ENCODE measurements at regions not wholly inside any gene's neighbourhood (a gene's known extent, or its start where the extent isn't known, plus 50 kb on each side); places are given as distances from the start of the nearest gene placed in this dataset.

GRCh38 chr2:59886759-59887158 lies 666.7 kb downstream of the BCL11A start:
- Mint-ChIP-seq H3K27me3 (no peaks in the 10 kb centered on the region), H3K9me3 (no peaks in the 10 kb centered on the region), H3K4me3 (peak overlapping the region; percentile 14), H3K36me3 (ENCODE audit: low read depth) (no peaks in the 10 kb centered on the region), H3K27ac (peak overlapping the region; percentile 77), H3K4me1 (ENCODE audit: low read depth) (peaks cover 54% of the 10 kb centered on the region)
- H3K4me1 ChIP-seq (ENCODE audit: insufficient read depth, low read length): peaks cover 19% of the 10 kb centered on the region
- ATAC-seq (ENCODE audit: poor library complexity): no peak
- no peaks in the 10 kb centered on the region for H3K9me3 ChIP-seq (ENCODE audit: control insufficient read depth in 1 of 2, insufficient read depth in 1 of 2, low read length in 2 of 2)
- intact Hi-C loops (cut with DNase I, micrococcal nuclease): loop anchor here in 1 of 2 experiments (5.0 kb wide), 1 partner anchor 671 kb away; no protein-coding TSS in a partner anchor
- no peak for TF ChIP-seq CTCF (IDR thresholded peaks at IDR 0.05)
- H3K4me3 ChIP-seq (ENCODE audit: low read length): no peak overlapping the region
- POLR2A ChIA-PET: no interaction called here
- H3K27me3 ChIP-seq (ENCODE audit: control insufficient read depth in 1 of 2, insufficient read depth in 2 of 2, low read length in 2 of 2): no peaks in the 10 kb centered on the region
- CTCF ChIA-PET: no interaction called here
- DNase-seq: peak in 1 of 14 experiments; percentile 6
- H3K27ac ChIP-seq (ENCODE audit: low read depth in 1 of 2, low read length in 2 of 2): no peak overlapping the region
- H3K36me3 ChIP-seq (ENCODE audit: insufficient read depth, low read length): no peaks in the 10 kb centered on the region

- DNase-seq (peak in 6 of 14 experiments; percentile 5 to 57 (median 28)), ATAC-seq (ENCODE audit: poor library complexity) (peak; percentile 51)
- peaks cover 47% of the 10 kb centered on the region for H3K4me1 Mint-ChIP-seq (ENCODE audit: low read depth)
- ChIA-PET CTCF (no interaction called here), POLR2A (no interaction called here)
- H3K27ac Mint-ChIP-seq: peak overlapping the region; percentile 77
- H3K9me3 Mint-ChIP-seq: no peaks in the 10 kb centered on the region
- intact Hi-C loops (cut with DNase I, micrococcal nuclease): loop anchor here in 1 of 2 experiments (5.0 kb wide), 1 partner anchor 672 kb away; no protein-coding TSS in a partner anchor
- Histone ChIP-seq H3K36me3 (ENCODE audit: insufficient read depth, low read length) (no peaks in the 10 kb centered on the region), H3K9me3 (ENCODE audit: control insufficient read depth in 1 of 2, insufficient read depth in 1 of 2, low read length in 2 of 2) (no peaks in the 10 kb centered on the region), H3K4me3 (ENCODE audit: low read length) (no peak overlapping the region), H3K27ac (ENCODE audit: low read depth in 1 of 2, low read length in 2 of 2) (no peak overlapping the region), H3K27me3 (ENCODE audit: control insufficient read depth in 1 of 2, insufficient read depth in 2 of 2, low read length in 2 of 2) (no peaks in the 10 kb centered on the region), H3K4me1 (ENCODE audit: insufficient read depth, low read length) (peaks cover 19% of the 10 kb centered on the region)
- H3K4me3 Mint-ChIP-seq: peak overlapping the region; percentile 14
- H3K27me3 Mint-ChIP-seq: no peaks in the 10 kb centered on the region
- H3K36me3 Mint-ChIP-seq (ENCODE audit: low read depth): no peaks in the 10 kb centered on the region
- TF ChIP-seq CTCF (IDR thresholded peaks at IDR 0.05): no peak
Observed at GRCh38 chr2:59885541-59885940, 667.9 kb downstream of the BCL11A start.

GRCh38 chr2:59884166-59884565 lies 669.3 kb downstream of the BCL11A start:
- no peaks in the 10 kb centered on the region for H3K9me3 Mint-ChIP-seq
- no peaks in the 10 kb centered on the region for H3K9me3 ChIP-seq (ENCODE audit: control insufficient read depth in 1 of 2, insufficient read depth in 1 of 2, low read length in 2 of 2)
- CTCF ChIA-PET: no interaction called here
- peaks cover 19% of the 10 kb centered on the region for H3K4me1 ChIP-seq (ENCODE audit: insufficient read depth, low read length)
- POLR2A ChIA-PET: interaction anchor here (1.0 kb wide), 1 partner anchor 76 kb away, joined by 3 read pairs; no protein-coding TSS in a partner anchor
- no peak overlapping the region for H3K4me3 Mint-ChIP-seq
- ATAC-seq (ENCODE audit: poor library complexity): no peak
- no peaks in the 10 kb centered on the region for H3K27me3 Mint-ChIP-seq
- no peak overlapping the region for H3K27ac ChIP-seq (ENCODE audit: low read depth in 1 of 2, low read length in 2 of 2)
- H3K4me3 ChIP-seq (ENCODE audit: low read length): no peak overlapping the region
- intact Hi-C loops (cut with DNase I, micrococcal nuclease): loop anchor here in 1 of 2 experiments (5.0 kb wide), 1 partner anchor 668 kb away; the partner anchor contains the start of gene BCL11A
- DNase-seq: no peak
- peaks cover 39% of the 10 kb centered on the region for H3K4me1 Mint-ChIP-seq (ENCODE audit: low read depth)
- no peaks in the 10 kb centered on the region for H3K36me3 ChIP-seq (ENCODE audit: insufficient read depth, low read length)
- H3K27ac Mint-ChIP-seq: no peak overlapping the region
- H3K36me3 Mint-ChIP-seq (ENCODE audit: low read depth): no peaks in the 10 kb centered on the region
- no peaks in the 10 kb centered on the region for H3K27me3 ChIP-seq (ENCODE audit: control insufficient read depth in 1 of 2, insufficient read depth in 2 of 2, low read length in 2 of 2)
- no peak for TF ChIP-seq CTCF (IDR thresholded peaks at IDR 0.05)

Measured in CD4-positive, alpha-beta T cell (primary cell).